Mesothelial cell of epicardium (in vitro differentiated cells): ENCODE measurements at regions not wholly inside any gene's neighbourhood (a gene's known extent, or its start where the extent isn't known, plus 50 kb on each side); places are given as distances from the start of the nearest gene placed in this dataset.

Experiments
- DNase-seq, 2 experiments: peaks; one replicate each; pipeline ENCODE4 v3.0.0; 2021; ENCODE audit warnings: low spot score in 2 of 2; ENCODE audit not compliant: unreplicated experiment in 2 of 2
- H3K27ac Mint-ChIP-seq: 2 replicates; pipeline ENCODE4 v1.8.0; 2021; ENCODE audit warnings: mixed read lengths
- H3K27me3 Mint-ChIP-seq: 2 replicates; pipeline ENCODE4 v1.8.0; 2021; ENCODE audit warnings: low read depth, mixed read lengths
- H3K36me3 Mint-ChIP-seq: 2 replicates; pipeline ENCODE4 v1.8.0; 2021; ENCODE audit warnings: mixed read lengths
- H3K4me1 Mint-ChIP-seq: 2 replicates; pipeline ENCODE4 v1.8.0; 2021; ENCODE audit warnings: mixed read lengths
- H3K4me3 Mint-ChIP-seq: 2 replicates; pipeline ENCODE4 v1.8.0; 2021; ENCODE audit warnings: mild to moderate bottlenecking, moderate library complexity, mixed read lengths
- H3K9me3 Mint-ChIP-seq: 2 replicates; pipeline ENCODE4 v1.8.0; 2021; ENCODE audit warnings: mixed read lengths
- TF ChIP-seq, protein P1 (sequence below): fragments of 200-600 bp; sonication (generic); IDR thresholded peaks from one replicate; pipeline ENCODE4 v1.5.0; 2021; ENCODE audit warnings: antibody characterized with exemption; ENCODE audit not compliant: unreplicated experiment

DNA sequence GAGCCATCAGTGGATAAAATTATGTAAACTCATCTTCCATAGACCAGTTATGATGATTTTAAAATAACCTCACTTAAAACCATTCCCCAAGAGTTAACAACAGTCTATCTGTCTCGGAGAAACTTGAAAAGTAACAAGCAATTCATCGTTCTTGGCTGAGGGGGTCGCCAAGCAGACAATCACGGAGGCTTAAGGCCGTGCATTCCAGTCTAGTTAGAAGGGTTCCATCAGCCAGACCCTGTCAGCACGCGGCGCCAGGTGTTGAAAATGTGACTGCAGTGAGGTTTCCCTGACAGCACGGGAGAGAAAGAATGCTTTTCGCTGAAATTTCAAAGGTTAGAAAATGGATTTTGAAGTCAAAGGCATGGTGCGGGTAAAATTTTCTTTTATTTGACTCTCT is 1025.0 kb upstream of the CELF2 start:
- H3K27me3 Mint-ChIP-seq, result no peaks in the 10 kb centered on the region
- DNase-seq, result peak; percentile 20 to 42
- H3K4me3 Mint-ChIP-seq, result peak overlapping the region; percentile 48

GRCh38 chr10:9994131-9994530 is 1023.5 kb upstream of the CELF2 start:
- Mint-ChIP-seq H3K36me3 (no peaks in the 10 kb centered on the region), H3K27me3 (no peaks in the 10 kb centered on the region), H3K27ac (no peak overlapping the region), H3K4me3 (no peak overlapping the region), H3K9me3 (peaks cover 4% of the 10 kb centered on the region), H3K4me1 (peaks cover 23% of the 10 kb centered on the region)
- TF ChIP-seq, protein P1, sequence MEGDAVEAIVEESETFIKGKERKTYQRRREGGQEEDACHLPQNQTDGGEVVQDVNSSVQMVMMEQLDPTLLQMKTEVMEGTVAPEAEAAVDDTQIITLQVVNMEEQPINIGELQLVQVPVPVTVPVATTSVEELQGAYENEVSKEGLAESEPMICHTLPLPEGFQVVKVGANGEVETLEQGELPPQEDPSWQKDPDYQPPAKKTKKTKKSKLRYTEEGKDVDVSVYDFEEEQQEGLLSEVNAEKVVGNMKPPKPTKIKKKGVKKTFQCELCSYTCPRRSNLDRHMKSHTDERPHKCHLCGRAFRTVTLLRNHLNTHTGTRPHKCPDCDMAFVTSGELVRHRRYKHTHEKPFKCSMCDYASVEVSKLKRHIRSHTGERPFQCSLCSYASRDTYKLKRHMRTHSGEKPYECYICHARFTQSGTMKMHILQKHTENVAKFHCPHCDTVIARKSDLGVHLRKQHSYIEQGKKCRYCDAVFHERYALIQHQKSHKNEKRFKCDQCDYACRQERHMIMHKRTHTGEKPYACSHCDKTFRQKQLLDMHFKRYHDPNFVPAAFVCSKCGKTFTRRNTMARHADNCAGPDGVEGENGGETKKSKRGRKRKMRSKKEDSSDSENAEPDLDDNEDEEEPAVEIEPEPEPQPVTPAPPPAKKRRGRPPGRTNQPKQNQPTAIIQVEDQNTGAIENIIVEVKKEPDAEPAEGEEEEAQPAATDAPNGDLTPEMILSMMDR, result no peak
- no peak for DNase-seq

More for the DNA sequence above, 1025.0 kb upstream of the CELF2 start:
- TF ChIP-seq, protein P1, result no peak
- H3K27ac Mint-ChIP-seq, result peak overlapping the region; percentile 66
- H3K9me3 Mint-ChIP-seq, result no peaks in the 10 kb centered on the region
- H3K36me3 Mint-ChIP-seq, result no peaks in the 10 kb centered on the region
- H3K4me1 Mint-ChIP-seq, result peaks cover 23% of the 10 kb centered on the region

DNA sequence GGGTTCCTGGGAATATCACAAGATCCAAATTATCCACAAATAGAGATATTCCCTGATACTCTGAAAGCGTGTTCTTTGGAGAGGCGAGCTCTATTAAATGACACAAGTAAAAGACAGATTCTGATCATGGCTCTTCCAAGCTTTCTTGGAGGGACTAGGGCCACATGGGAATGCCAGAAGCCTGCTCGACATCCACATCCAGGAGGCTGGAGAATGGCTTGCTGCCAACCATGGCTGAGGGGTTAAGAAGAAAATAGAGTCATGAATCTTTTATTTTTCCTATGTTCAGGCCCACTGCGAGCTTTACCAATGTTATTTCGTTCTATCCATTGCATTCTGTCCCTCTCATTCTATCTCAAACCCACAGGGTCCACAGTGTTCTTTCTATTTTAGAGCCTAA is 1018.0 kb upstream of the CELF2 start:
- TF ChIP-seq, protein P1, result no peak
- Mint-ChIP-seq H3K36me3 (no peaks in the 10 kb centered on the region), H3K27me3 (no peaks in the 10 kb centered on the region), H3K9me3 (peaks cover 4% of the 10 kb centered on the region), H3K27ac (no peak overlapping the region), H3K4me3 (no peak overlapping the region), H3K4me1 (no peaks in the 10 kb centered on the region)
- DNase-seq, result no peak

GRCh38 chr10:10007957-10008356 is 1009.7 kb upstream of the CELF2 start:
- peaks cover 12% of the 10 kb centered on the region for H3K4me1 Mint-ChIP-seq
- H3K4me3 Mint-ChIP-seq, result no peak overlapping the region
- TF ChIP-seq, protein P1, result no peak
- no peak for DNase-seq
- H3K9me3 Mint-ChIP-seq, result no peaks in the 10 kb centered on the region
- H3K27me3 Mint-ChIP-seq, result peaks cover 8% of the 10 kb centered on the region
- H3K27ac Mint-ChIP-seq, result no peak overlapping the region
- no peaks in the 10 kb centered on the region for H3K36me3 Mint-ChIP-seq

GRCh38 chr10:10010397-10010796 is 1007.3 kb upstream of the CELF2 start:
- TF ChIP-seq, protein P1, result no peak
- H3K36me3 Mint-ChIP-seq, result no peaks in the 10 kb centered on the region
- peaks cover 12% of the 10 kb centered on the region for H3K4me1 Mint-ChIP-seq
- no peak overlapping the region for H3K27ac Mint-ChIP-seq
- DNase-seq, result no peak
- H3K27me3 Mint-ChIP-seq, result peaks cover 8% of the 10 kb centered on the region
- no peak overlapping the region for H3K4me3 Mint-ChIP-seq
- H3K9me3 Mint-ChIP-seq, result no peaks in the 10 kb centered on the region

- H3K9me3 Mint-ChIP-seq, result peaks cover 10% of the 10 kb centered on the region
- TF ChIP-seq, protein P1, result no peak
- DNase-seq, result no peak
- H3K4me3 Mint-ChIP-seq, result no peak overlapping the region
- H3K27me3 Mint-ChIP-seq, result peaks cover 3% of the 10 kb centered on the region
- no peaks in the 10 kb centered on the region for H3K36me3 Mint-ChIP-seq
- H3K4me1 Mint-ChIP-seq, result peaks cover 7% of the 10 kb centered on the region
- no peak overlapping the region for H3K27ac Mint-ChIP-seq
Measured at GRCh38 chr10:10014846-10015245, 1002.8 kb upstream of the CELF2 start.
